SK-N-MC (cell line): ENCODE measurements at regions not wholly inside any gene's neighbourhood (a gene's known extent, or its start where the extent isn't known, plus 50 kb on each side); places are given as distances from the start of the nearest gene placed in this dataset.

Experiments used
- EZH2 ChIP-seq: fragments of 200-600 bp; sonication (generic); IDR thresholded peaks from one replicate; pipeline ENCODE4 v1.6.1; 2017; ENCODE audit warnings: antibody characterized with exemption
- POLR2AphosphoS5 ChIP-seq: IDR thresholded peaks from 2 replicates; pipeline ENCODE4 v1.6.1; 2012; ENCODE audit warnings: mild to moderate bottlenecking, low read depth, low read length, borderline replicate concordance

DNA sequence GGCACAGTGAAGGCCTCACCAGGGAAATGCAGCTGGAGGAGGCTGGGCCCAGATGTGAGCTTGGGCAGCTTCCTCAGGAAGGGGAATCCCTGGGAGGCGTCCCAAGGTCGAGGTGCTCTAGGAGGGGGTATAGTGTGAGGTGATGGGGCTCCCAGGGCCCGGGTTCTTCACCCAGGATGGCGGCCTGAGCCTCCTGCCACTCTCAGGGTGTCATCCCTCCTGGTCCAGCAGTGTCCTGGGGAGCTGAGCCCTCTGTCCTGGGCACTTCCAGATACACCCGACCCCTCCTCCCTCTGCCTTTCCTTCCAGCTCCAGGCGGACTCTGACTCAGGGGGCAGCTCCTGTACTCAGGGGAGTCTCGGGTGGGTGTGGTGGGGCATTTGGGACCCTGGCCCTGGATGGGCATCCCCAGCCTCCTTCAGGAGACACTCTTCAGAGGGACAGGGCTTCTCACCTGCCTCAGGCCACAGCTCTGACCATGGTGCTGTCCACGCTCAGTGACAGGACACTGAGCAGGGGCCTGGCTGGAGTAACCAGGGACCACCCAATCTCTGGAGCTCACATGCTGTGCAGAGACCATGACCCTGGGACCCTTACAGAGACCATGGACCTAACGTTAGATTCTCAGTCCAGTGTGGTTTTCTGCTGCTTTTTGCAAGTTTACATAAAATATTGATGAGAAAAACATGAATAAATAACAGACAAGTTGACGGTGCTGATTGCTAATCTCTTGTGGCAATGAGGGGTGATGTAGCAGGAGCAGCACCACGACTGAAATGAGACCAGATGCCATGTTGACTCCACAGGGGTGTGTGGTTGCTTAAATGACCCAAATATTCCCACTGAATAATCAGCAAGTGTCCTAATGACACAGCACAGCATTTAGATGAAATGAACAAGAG lies 101.9 kb downstream of the GGTLC2 start:
- no peak for TF ChIP-seq EZH2
- TF ChIP-seq POLR2AphosphoS5, result no peak
